ENCODE measurements at regions not wholly inside any gene's neighbourhood (a gene's known extent, or its start where the extent isn't known, plus 50 kb on each side); places are given as distances from the start of the nearest gene placed in this dataset.

DNA sequence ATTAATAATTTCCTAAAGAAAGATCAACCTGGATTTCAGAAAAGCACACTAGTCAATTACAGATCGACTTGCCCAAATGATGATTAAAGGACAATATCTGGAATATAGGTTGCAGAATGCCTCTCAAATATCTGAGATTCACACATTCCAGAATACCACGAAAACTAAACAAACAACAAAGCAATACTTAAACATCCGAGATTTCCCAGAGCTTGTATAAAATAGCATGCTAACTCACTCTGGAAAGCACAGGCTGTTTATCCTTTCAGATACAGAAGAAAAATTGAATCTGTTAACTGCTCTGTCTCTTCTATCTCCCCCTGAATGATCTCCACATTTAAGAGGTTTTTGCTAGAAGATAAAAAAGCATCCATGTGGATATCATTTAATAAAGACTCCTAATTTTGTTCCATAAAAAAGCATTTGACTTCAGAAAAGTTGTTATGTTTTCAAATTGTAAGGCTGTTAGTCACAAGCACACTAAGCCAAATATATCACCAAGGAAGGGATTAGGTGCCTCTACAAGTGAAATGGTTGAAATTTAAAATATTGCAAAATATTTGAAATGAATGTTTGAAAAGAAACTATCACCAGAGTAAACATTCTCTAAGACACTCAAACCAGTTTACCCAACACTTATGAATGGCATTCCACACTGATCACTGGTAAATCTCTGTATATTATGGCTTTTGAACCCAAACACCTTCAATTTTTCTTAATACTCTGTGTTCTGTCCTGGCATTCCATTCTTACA is 865.1 kb upstream of the ADAMTS5 start:
- TF ChIP-seq, protein P1, sequence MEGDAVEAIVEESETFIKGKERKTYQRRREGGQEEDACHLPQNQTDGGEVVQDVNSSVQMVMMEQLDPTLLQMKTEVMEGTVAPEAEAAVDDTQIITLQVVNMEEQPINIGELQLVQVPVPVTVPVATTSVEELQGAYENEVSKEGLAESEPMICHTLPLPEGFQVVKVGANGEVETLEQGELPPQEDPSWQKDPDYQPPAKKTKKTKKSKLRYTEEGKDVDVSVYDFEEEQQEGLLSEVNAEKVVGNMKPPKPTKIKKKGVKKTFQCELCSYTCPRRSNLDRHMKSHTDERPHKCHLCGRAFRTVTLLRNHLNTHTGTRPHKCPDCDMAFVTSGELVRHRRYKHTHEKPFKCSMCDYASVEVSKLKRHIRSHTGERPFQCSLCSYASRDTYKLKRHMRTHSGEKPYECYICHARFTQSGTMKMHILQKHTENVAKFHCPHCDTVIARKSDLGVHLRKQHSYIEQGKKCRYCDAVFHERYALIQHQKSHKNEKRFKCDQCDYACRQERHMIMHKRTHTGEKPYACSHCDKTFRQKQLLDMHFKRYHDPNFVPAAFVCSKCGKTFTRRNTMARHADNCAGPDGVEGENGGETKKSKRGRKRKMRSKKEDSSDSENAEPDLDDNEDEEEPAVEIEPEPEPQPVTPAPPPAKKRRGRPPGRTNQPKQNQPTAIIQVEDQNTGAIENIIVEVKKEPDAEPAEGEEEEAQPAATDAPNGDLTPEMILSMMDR (IDR thresholded peaks at IDR 0.05; ENCODE audit: low read depth, low read length): no peak
- Histone ChIP-seq H3K27me3 (ENCODE audit: insufficient read depth, low read depth, severe bottlenecking) (peaks cover 33% of the 10 kb centered on the region), H3K36me3 (no peaks in the 10 kb centered on the region), H3K4me3 (ENCODE audit: low read depth, low read length) (no peak overlapping the region), H3K9me3 (ENCODE audit: severe bottlenecking) (no peaks in the 10 kb centered on the region), H3K27ac (no peak overlapping the region)
- DNase-seq: no peak

- Histone ChIP-seq H3K4me3 (ENCODE audit: low read depth, low read length) (no peak overlapping the region), H3K36me3 (no peaks in the 10 kb centered on the region), H3K27ac (no peak overlapping the region), H3K27me3 (ENCODE audit: insufficient read depth, low read depth, severe bottlenecking) (peaks cover 36% of the 10 kb centered on the region), H3K9me3 (ENCODE audit: severe bottlenecking) (no peaks in the 10 kb centered on the region)
- DNase-seq: no peak
- TF ChIP-seq, protein P1 (IDR thresholded peaks at IDR 0.05; ENCODE audit: low read depth, low read length): no peak
Observed at GRCh38 chr21:27831177-27831576, 864.3 kb upstream of the ADAMTS5 start.

GRCh38 chr21:27827972-27828371 is 861.1 kb upstream of the ADAMTS5 start:
- peaks cover 55% of the 10 kb centered on the region for H3K27me3 ChIP-seq (ENCODE audit: insufficient read depth, low read depth, severe bottlenecking)
- H3K9me3 ChIP-seq (ENCODE audit: severe bottlenecking): no peaks in the 10 kb centered on the region
- H3K27ac ChIP-seq: no peak overlapping the region
- no peak for DNase-seq
- no peaks in the 10 kb centered on the region for H3K36me3 ChIP-seq
- TF ChIP-seq, protein P1 (IDR thresholded peaks at IDR 0.05; ENCODE audit: low read depth, low read length): no peak
- no peak overlapping the region for H3K4me3 ChIP-seq (ENCODE audit: low read depth, low read length)

DNA sequence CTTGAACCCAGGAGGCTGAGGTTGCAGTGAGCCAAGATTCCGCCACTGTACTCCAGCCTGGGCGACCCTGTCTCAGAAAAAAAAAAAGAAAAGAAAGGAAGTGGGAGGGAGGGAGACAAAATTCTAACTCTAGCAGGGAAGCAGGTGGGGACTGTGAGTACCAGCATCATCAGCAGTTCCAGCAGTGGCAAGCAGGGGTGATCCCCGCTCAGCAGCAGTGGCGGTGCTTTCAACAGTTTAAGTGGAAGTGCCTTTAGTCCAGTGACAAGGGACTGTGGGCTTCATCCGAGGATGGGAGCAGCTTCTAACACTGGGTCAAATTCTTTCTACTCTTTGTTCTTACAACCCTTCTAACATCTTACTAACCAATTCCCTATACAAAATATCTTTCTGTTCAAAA is 858.1 kb upstream of the ADAMTS5 start:
- Histone ChIP-seq H3K36me3 (no peaks in the 10 kb centered on the region), H3K27ac (no peak overlapping the region), H3K9me3 (ENCODE audit: severe bottlenecking) (no peaks in the 10 kb centered on the region), H3K27me3 (ENCODE audit: insufficient read depth, low read depth, severe bottlenecking) (peaks cover 66% of the 10 kb centered on the region), H3K4me3 (ENCODE audit: low read depth, low read length) (no peak overlapping the region)
- DNase-seq: no peak
- TF ChIP-seq, protein P1 (IDR thresholded peaks at IDR 0.05; ENCODE audit: low read depth, low read length): no peak

GRCh38 chr21:27823652-27824201 is 856.8 kb upstream of the ADAMTS5 start:
- no peak overlapping the region for H3K4me3 ChIP-seq (ENCODE audit: low read depth, low read length)
- H3K27ac ChIP-seq: no peak overlapping the region
- TF ChIP-seq, protein P1 (IDR thresholded peaks at IDR 0.05; ENCODE audit: low read depth, low read length): no peak
- no peaks in the 10 kb centered on the region for H3K9me3 ChIP-seq (ENCODE audit: severe bottlenecking)
- no peak for DNase-seq
- H3K36me3 ChIP-seq: no peaks in the 10 kb centered on the region
- H3K27me3 ChIP-seq (ENCODE audit: insufficient read depth, low read depth, severe bottlenecking): peaks cover 71% of the 10 kb centered on the region
